D341Med (cell line): ENCODE measurements at regions not wholly inside any gene's neighbourhood (a gene's known extent, or its start where the extent isn't known, plus 50 kb on each side); places are given as distances from the start of the nearest gene placed in this dataset.

ENCODE experiments used
- DNase-seq: peaks from one replicate; pipeline ENCODE4 v3.0.0; 2012; ENCODE audit warnings: low spot score

DNA sequence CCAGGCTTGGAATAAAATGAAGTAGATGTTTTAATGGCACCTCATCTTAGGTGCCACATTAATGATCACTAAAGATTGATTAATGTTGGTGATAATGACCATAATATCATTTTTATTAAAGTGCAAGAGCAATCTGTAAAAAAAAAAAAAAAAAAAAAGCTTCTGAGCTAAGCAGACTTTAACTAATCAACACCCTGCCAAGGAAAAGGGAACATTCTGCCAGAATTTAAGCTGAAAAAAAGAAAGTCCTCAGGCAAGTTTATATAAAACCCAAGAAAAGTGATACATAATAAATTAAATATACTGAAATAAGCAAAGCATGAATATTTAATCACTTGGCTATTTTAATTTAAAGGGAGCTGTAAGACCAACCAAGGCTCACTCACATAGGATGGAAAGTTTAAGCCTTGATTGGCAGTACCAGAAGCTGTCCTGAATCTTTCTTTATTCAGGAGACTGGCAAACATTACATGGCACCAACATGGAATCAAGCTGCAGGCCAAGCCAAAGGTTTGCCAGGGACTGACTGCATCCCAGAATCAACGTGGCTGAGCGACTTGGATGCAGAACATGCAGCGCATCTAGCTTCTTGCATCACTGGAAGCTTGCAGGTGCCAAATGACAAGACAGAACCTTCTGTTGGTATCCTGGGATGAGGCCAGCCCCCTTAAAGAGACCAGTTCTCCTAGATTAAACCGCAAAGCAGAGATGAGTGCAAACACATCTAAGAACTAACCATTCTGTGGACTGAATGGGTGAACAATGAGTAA, 413.6 kb downstream of the ENC1 start:
- no peak for DNase-seq

DNA sequence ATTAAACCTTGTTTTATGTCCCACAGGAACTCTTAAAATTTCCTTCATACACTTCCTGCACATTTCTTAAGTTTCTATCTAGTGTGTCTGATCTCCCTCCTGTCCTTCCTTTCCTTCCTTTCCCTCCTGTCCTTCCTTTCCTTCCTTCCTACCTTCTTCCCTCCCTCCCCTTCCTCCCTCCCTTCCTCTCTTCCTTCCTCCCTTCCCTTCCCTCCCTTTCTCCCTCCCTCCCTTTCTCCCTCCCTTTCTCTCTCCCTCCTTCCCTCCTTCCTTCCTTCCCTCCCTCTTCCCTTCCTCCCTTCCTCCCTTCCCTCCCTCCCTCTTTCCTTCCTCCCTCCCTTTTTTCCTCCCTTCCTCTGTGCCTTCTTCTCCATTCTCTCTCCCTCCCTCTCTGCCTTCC, 414.9 kb downstream of the ENC1 start:
- no peak for DNase-seq

DNA sequence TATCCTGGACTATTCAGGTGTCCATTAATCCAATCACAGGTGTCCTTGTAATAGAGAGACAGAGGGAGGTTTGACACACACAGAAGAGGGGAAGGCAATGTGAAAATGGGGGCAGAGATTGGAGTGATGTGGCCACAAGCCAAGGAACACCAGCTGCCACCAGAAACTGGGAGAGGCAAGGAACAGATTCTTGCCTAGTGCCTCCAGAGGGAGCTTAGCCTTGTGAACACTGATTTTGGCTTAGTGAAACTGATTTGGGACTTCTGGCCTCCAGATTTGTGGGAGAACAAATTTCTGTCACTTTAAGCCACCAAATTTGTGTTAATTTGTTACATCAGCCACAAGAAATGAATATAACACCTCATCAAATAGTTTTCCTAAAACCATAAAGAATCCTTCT, 416.2 kb downstream of the ENC1 start:
- no peak for DNase-seq

DNA sequence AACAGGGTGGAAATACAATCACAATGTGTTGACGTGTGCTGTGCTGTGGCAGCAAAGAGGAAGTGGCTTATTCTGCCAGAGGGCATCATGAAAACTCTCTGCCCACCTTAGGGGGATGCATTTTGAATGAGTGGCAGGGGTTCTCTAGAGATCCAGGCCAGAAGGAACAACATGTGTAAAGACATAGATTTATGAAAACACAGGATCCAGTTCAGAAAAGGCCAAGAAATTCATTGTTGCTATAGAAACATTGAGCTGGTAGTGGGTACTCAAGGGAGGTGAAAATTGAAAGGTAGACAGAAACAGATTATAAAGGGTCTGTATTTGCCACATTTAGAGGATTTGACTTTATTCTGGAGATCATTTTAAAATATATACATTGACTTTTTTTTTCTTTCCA, 417.7 kb downstream of the ENC1 start:
- no peak for DNase-seq

GRCh38 chr5:74221413-74221812, 419.1 kb downstream of the ENC1 start:
- no peak for DNase-seq

DNA sequence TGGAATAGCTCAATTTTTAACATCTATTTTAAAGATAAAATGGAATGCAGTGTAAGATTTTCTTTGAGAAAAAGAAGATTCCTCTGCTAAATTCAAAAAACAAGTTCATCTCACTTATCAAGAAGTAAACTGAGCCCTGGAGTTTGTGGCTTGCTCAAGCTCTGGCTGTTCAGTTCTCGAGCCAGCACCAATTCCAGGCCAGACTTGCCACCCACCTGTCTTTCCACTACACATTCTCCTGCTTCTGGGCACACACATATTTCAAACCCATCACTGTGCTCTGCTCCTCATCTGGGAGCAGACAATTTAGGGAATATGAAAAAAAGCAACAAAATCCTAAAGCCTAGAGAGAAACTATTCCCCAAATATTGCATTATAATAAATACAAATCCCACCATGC, 424.5 kb downstream of the ENC1 start:
- no peak for DNase-seq

DNA sequence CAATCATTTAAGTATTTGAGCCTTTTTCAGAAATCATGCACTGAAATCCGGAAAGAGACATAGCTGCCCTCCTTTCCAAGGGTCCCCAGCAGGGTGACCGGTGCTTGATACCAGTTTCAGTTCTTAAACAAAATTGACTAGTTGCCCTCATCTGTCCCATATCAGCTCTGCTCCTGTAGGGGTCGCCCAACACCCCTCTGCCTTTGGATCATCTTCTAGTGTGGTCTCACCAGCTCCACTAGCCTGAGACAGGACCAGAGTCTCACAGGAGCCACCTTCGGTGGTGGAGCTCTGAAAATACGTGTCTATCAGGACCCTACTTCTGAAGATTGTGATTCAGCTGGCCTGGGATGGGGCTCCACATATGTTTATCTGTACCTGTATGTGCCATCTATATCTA, 428.2 kb downstream of the ENC1 start:
- peak; percentile 55 for DNase-seq

DNA sequence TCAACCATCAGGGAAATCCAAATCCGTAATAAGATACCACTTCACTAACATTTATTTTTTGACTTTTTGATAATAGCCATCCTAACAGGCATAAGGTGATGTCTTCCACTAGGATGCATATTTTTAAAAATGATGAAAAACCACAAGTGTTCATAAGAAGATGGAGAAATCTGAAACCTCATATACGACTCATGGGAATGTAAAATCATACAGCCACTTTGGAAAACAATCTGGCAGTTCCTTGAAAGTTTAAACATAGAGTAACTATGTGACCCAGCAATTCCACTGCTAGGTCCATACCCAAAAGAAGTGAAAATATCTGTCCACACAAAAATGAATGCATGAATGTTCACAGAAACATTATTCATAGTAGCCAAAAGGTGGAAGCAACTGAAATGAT, 431.0 kb downstream of the ENC1 start:
- no peak for DNase-seq

- no peak for DNase-seq
Measured at GRCh38 chr5:74206579-74207550, 433.7 kb downstream of the ENC1 start.

DNA sequence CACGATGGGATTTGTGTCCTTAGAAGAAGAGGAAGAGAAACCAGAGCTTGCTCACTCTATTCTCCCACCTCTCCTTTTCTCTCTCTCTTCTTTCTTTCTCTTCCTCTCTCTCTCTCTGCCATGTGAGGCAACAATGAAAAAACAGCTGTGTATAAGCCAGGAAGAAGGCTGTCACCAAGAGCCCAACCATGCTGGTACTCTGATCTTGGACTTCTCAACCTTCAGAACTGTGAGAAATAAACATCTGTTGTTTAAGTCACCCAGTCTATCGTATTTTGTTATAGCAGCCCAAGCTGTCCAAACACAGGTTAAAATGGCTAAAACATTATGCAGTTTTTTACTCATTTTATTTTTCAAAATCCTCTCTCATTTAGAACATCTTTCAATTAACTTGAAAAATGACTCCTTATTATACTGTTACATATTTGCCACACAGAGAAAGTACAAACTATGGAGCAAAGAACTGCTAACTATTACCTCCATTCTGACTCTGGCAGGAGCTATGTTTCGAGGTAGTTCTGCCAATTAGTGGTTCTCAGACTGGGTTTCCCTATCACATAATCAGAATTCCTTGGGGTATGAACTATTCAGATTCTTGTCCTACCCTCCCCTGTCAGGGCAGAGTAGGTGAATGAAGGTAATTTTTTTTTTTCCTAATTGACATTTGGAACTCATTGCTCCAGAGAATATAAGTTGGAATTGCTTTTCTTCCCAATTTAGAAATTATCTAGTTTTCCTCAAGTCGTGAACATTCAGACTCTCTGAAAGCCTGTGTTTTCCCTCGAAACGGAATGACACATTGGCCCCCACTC, 434.6 kb downstream of the ENC1 start:
- DNase-seq, result no peak

DNA sequence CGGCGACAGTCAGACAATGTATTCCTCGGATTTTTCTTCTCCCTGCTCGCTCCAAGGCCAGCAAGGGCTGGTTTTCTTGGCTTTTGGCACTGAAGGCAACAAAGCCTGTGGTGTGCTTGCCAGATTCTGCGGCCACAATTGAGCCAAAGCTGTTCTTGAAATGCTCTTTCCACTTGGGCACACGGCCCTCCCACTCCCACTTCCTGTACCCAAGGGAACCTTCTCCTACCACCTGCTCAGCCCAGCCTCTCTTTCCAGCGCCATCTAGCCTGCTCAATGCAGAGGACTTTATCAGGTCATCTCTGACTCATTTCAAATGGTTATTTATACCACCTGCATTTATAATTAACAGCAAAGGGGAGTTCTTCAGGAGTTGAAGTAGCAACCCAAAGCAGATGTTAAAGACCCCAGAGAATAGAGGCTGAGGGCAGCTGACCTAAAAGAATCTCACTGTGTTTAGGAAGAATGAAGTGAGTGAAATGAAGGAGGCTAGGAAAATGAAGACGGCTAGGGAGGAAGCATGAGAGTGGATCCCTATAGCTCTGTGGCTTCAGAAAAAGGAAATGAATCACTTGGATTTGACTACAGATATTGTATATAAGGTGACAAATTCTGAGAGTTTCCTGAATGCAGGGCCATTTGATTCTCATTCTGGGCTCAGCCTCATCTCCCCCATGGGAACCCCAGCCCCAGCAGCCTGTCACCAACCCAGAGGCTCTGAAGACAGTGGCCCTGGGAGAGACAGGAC, 439.0 kb downstream of the ENC1 start:
- no peak for DNase-seq

- no peak for DNase-seq
Measured at GRCh38 chr5:74200560-74200959, 440.0 kb downstream of the ENC1 start.

DNA sequence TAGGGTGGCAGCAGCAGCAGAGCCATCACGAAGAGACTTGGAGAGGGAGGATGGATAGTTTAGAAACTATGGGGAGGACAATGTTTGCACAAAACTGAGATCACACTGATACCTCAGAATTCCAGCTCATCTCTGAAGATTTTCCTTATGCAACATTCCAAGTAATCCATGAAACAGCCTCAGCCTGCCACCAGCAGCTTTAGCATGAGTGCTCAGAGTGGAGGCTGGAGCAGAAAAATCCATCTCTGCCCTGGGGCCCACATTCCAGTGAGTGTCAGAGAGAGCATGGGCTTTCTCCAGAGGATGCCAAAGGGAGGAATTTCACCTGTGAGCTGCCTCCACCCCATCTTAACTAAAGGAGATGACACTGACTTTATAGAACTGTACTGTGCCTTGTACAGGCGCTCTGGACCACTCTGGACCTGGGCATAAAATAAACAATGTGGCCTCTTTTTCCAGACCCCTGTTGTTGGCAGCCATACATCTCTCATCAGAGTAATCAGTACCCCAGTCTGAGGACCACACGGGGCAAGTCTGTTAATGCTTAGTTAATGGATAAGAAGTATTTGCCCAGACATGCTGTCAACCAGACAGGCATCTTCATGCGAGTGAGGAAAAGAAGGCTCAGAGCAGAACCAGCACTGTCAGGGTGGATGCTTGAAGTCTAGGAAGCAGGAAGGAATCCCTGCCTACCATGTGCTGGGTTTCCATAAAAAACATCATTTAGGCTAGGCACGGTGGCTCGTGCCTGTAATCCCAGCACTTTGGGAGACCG, 440.9 kb downstream of the ENC1 start:
- DNase-seq, result no peak

DNA sequence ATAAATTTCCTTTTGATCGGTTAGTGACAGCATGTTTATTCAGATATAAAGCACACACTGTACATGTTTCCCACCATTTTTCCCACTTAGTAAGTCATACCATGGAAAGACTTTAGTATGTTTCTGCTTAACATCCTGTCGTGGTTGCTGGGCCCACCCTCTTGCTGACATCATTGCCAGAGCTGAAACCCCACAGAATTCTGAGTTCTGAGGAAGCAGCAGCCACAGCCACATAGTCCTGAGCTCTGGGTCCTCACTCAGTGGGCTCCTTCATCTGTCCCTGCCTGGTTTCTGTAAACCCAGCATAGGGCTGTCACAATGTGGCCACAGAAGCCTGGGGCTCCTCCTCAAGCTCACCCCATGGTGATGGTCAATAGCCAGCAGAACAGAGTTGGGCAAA, 441.5 kb downstream of the ENC1 start:
- no peak for DNase-seq

GRCh38 chr5:74198156-74198555, 442.4 kb downstream of the ENC1 start:
- no peak for DNase-seq

DNA sequence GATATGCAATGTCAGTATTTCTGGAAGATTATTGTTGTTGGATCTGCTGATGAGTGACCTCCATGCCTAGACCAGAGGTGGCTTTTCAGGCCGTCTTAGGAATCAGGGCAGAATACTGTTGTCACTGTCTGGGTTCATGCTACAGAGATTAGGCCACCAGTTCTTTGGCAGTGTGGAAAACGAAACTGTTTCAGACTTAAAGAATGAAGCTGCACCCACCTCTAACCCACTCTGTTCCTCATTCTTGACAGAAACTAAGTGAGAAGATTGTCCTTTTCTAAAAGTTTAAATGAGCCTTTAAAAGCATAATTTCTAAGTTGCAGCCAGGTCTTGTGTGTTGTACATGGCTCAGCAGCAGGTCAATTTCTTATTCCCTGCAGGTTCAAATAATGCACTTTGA, 444.3 kb downstream of the ENC1 start:
- DNase-seq, result no peak

DNA sequence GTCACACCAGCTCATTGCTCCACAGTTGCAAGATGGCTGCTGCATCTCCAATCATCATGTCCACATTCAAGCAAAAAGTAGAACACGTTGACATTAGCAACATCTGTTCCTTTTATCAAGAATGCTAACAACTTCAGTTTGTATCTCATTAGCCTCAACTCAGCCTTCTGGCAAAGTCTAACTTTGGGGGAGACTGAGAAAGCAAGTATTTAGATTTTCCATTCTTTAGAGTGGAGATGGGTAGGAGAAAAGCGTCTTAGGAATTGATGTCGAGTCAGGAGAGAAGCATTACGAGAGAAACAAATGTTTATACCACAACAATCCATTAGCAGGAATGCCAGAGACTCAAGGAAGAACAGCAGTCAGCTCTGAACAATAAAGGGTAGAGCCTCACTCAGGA, 446.3 kb downstream of the ENC1 start:
- no peak for DNase-seq

DNA sequence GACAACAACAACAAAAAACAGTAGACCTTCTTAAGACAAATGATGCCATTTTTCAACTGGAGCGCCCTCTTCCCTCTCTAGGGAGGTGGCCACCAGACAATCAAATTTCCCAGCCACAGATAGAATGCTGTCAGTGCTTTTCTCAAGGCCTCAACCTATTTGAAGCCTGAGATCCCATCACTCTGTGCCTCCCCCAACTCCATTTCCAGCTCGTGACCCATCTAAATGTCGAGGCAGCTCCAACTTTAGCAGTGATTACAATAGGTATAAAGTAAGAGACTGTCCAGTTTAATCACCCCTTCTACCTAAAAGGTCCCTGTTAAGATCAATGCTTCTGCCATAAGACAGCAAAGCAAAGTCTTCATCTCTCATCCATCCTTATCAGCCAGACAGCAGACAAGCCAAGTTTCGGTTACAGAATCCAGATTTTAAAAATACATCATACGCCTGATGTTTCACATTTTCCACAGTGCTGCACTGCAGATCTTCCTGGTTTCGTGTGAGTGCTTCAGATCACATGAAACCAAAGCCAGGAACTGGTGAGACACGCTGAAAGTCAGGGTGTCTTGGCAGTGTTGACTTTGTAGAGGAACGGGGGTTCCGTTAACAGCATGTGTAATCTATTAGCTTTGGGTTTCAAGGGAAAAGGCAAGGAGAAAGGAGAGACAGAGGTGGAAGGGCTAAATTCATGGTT, 447.8 kb downstream of the ENC1 start:
- no peak for DNase-seq

GRCh38 chr5:74188351-74189105, 452.0 kb downstream of the ENC1 start:
- no peak for DNase-seq

GRCh38 chr5:74187757-74188156, 452.8 kb downstream of the ENC1 start:
- DNase-seq, result no peak
